ENCODE measurements at regions not wholly inside any gene's neighbourhood (a gene's known extent, or its start where the extent isn't known, plus 50 kb on each side); places are given as distances from the start of the nearest gene placed in this dataset.

- no peak overlapping the region for H2BK15ac ChIP-seq (ENCODE audit: low read length)
- no peak overlapping the region for H3K4me3 ChIP-seq (ENCODE audit: low read length in 2 of 2)
- no peaks in the 10 kb centered on the region for H3K36me3 ChIP-seq (replicated peaks in 1 of 2; ENCODE audit: control insufficient read depth in 2 of 2, insufficient read depth in 2 of 2, low read length in 2 of 2)
- no peak overlapping the region for H3K18ac ChIP-seq (ENCODE audit: low read length)
- H3K23ac ChIP-seq (ENCODE audit: low read depth, low read length, poor library complexity) = no peak overlapping the region
- no peak overlapping the region for H3K4ac ChIP-seq (ENCODE audit: low read length)
- no peak overlapping the region for H2AFZ ChIP-seq (ENCODE audit: low read length)
- no peak overlapping the region for H2BK12ac ChIP-seq (ENCODE audit: low read length)
- no peaks in the 10 kb centered on the region for H3K79me1 ChIP-seq (ENCODE audit: low read depth, low read length)
- H4K91ac ChIP-seq (ENCODE audit: low read depth, low read length, poor library complexity) = no peak overlapping the region
- H3K14ac ChIP-seq (ENCODE audit: low read length) = no peak overlapping the region
- no peak overlapping the region for H3K9ac ChIP-seq (ENCODE audit: low read depth, low read length, poor library complexity)
- no peak overlapping the region for H2AK5ac ChIP-seq (ENCODE audit: low read depth, low read length)
- H3K4me2 ChIP-seq (ENCODE audit: insufficient read depth, low read length, poor library complexity, severe bottlenecking) = no peak overlapping the region
- WGBS, 2 donors (ENCODE audit: extremely low coverage in 2 of 2, insufficient read length in 2 of 2, insufficient replicate concordance in 1 of 2) = no CpG with 5 or more reads among the region's 4 CpGs
- no peak overlapping the region for H2BK5ac ChIP-seq (ENCODE audit: low read length)
- peaks cover 3% of the 10 kb centered on the region in 2 donors for H3K9me3 ChIP-seq (replicated peaks in 1 of 2; ENCODE audit: control insufficient read depth in 2 of 2, insufficient read depth in 1 of 2, low read depth in 1 of 2, low read length in 2 of 2)
- peaks cover 0 to 9% of the 10 kb centered on the region in 2 donors for H3K4me1 ChIP-seq (ENCODE audit: control insufficient read depth in 2 of 2, insufficient read depth in 1 of 2, low read depth in 1 of 2, low read length in 2 of 2)
- H2BK120ac ChIP-seq (ENCODE audit: low read depth, low read length) = no peak overlapping the region
- H3K27me3 ChIP-seq (ENCODE audit: control insufficient read depth in 3 of 3, insufficient read depth in 3 of 3, low read depth in 1 of 3, low read length in 3 of 3) = peaks cover 0 to 4% (median 0%) of the 10 kb centered on the region in 3 experiments
- no peak overlapping the region for H4K8ac ChIP-seq (ENCODE audit: low read depth, low read length)
- no peak for DNase-seq (ENCODE audit: low spot score)
- H3K27ac ChIP-seq (replicated peaks; ENCODE audit: low read length) = no peak overlapping the region
Measured at GRCh38 chr9:90458485-90458884, 184.1 kb downstream of the DIRAS2 start.

GRCh38 chr9:90459321-90459720, 183.3 kb downstream of the DIRAS2 start:
- Histone ChIP-seq H3K9ac (ENCODE audit: low read depth, low read length, poor library complexity) (no peak overlapping the region), H2BK15ac (ENCODE audit: low read length) (no peak overlapping the region), H3K36me3 (replicated peaks in 1 of 2; ENCODE audit: control insufficient read depth in 2 of 2, insufficient read depth in 2 of 2, low read length in 2 of 2) (no peaks in the 10 kb centered on the region), H3K14ac (ENCODE audit: low read length) (no peak overlapping the region), H4K8ac (ENCODE audit: low read depth, low read length) (no peak overlapping the region), H3K4ac (ENCODE audit: low read length) (no peak overlapping the region), H3K9me3 (replicated peaks in 1 of 2; ENCODE audit: control insufficient read depth in 2 of 2, insufficient read depth in 1 of 2, low read depth in 1 of 2, low read length in 2 of 2) (peaks cover 0 to 3% of the 10 kb centered on the region in 2 donors), H2AK5ac (ENCODE audit: low read depth, low read length) (no peak overlapping the region), H3K23ac (ENCODE audit: low read depth, low read length, poor library complexity) (no peak overlapping the region), H3K18ac (ENCODE audit: low read length) (no peak overlapping the region), H2AFZ (ENCODE audit: low read length) (no peak overlapping the region), H3K4me2 (ENCODE audit: insufficient read depth, low read length, poor library complexity, severe bottlenecking) (no peak overlapping the region), H3K4me3 (ENCODE audit: low read length in 2 of 2) (no peak overlapping the region), H3K79me1 (ENCODE audit: low read depth, low read length) (no peaks in the 10 kb centered on the region), H3K27ac (replicated peaks; ENCODE audit: low read length) (no peak overlapping the region), H2BK12ac (ENCODE audit: low read length) (no peak overlapping the region), H4K91ac (ENCODE audit: low read depth, low read length, poor library complexity) (no peak overlapping the region), H2BK5ac (ENCODE audit: low read length) (no peak overlapping the region), H2BK120ac (ENCODE audit: low read depth, low read length) (no peak overlapping the region), H3K4me1 (ENCODE audit: control insufficient read depth in 2 of 2, insufficient read depth in 1 of 2, low read depth in 1 of 2, low read length in 2 of 2) (peaks cover 0 to 9% of the 10 kb centered on the region in 2 donors), H3K27me3 (ENCODE audit: control insufficient read depth in 3 of 3, insufficient read depth in 3 of 3, low read depth in 1 of 3, low read length in 3 of 3) (peaks cover 0 to under 1% (median 0%) of the 10 kb centered on the region in 3 experiments)
- no peak for DNase-seq (ENCODE audit: low spot score)
- WGBS, 2 donors (ENCODE audit: extremely low coverage in 2 of 2, insufficient read length in 2 of 2, insufficient replicate concordance in 1 of 2) = no CpG with 5 or more reads among the region's 4 CpGs

DNA sequence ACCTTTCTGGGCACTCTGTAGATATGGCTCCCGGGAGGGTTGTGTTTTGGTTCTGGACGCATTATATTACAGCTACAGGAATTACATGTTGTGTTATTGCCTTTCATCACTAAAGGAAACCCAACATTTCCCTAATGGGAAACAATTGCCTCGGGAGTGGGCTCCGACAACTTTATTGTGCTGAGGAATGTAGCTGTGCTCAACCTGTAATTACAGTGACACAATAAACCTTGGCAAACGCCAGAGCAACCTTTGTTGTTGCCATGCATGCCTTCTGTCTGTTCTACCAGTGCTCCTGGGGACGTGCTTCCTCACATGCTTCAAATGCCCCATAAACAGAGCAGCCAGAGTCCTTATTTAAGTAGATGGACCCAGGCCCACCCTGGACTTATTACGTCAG, 182.4 kb downstream of the DIRAS2 start:
- no peak overlapping the region for H3K9ac ChIP-seq (ENCODE audit: low read depth, low read length, poor library complexity)
- H2BK12ac ChIP-seq (ENCODE audit: low read length) = no peak overlapping the region
- no peak overlapping the region for H3K27ac ChIP-seq (replicated peaks; ENCODE audit: low read length)
- no peak overlapping the region for H2BK5ac ChIP-seq (ENCODE audit: low read length)
- peaks cover 0 to 9% of the 10 kb centered on the region in 2 donors for H3K4me1 ChIP-seq (ENCODE audit: control insufficient read depth in 2 of 2, insufficient read depth in 1 of 2, low read depth in 1 of 2, low read length in 2 of 2)
- no peak overlapping the region for H2AK5ac ChIP-seq (ENCODE audit: low read depth, low read length)
- no CpG with 5 or more reads among the region's 7 CpGs for WGBS, 2 donors (ENCODE audit: extremely low coverage in 2 of 2, insufficient read length in 2 of 2, insufficient replicate concordance in 1 of 2)
- H3K9me3 ChIP-seq (replicated peaks in 1 of 2; ENCODE audit: control insufficient read depth in 2 of 2, insufficient read depth in 1 of 2, low read depth in 1 of 2, low read length in 2 of 2) = peaks cover 0 to 3% of the 10 kb centered on the region in 2 donors
- no peak overlapping the region for H3K23ac ChIP-seq (ENCODE audit: low read depth, low read length, poor library complexity)
- no peak overlapping the region for H3K4ac ChIP-seq (ENCODE audit: low read length)
- H3K14ac ChIP-seq (ENCODE audit: low read length) = no peak overlapping the region
- H3K18ac ChIP-seq (ENCODE audit: low read length) = no peak overlapping the region
- no peak overlapping the region for H3K4me2 ChIP-seq (ENCODE audit: insufficient read depth, low read length, poor library complexity, severe bottlenecking)
- no peak overlapping the region for H2AFZ ChIP-seq (ENCODE audit: low read length)
- no peak overlapping the region for H4K8ac ChIP-seq (ENCODE audit: low read depth, low read length)
- H3K27me3 ChIP-seq (ENCODE audit: control insufficient read depth in 3 of 3, insufficient read depth in 3 of 3, low read depth in 1 of 3, low read length in 3 of 3) = no peaks in the 10 kb centered on the region
- H2BK15ac ChIP-seq (ENCODE audit: low read length) = no peak overlapping the region
- no peak overlapping the region for H3K4me3 ChIP-seq (ENCODE audit: low read length in 2 of 2)
- no peaks in the 10 kb centered on the region for H3K36me3 ChIP-seq (replicated peaks in 1 of 2; ENCODE audit: control insufficient read depth in 2 of 2, insufficient read depth in 2 of 2, low read length in 2 of 2)
- H3K79me1 ChIP-seq (ENCODE audit: low read depth, low read length) = no peaks in the 10 kb centered on the region
- no peak overlapping the region for H2BK120ac ChIP-seq (ENCODE audit: low read depth, low read length)
- no peak overlapping the region for H4K91ac ChIP-seq (ENCODE audit: low read depth, low read length, poor library complexity)
- no peak for DNase-seq (ENCODE audit: low spot score)

GRCh38 chr9:90464978-90465377, 177.6 kb downstream of the DIRAS2 start:
- no peaks in the 10 kb centered on the region for H3K9me3 ChIP-seq (replicated peaks in 1 of 2; ENCODE audit: control insufficient read depth in 2 of 2, insufficient read depth in 1 of 2, low read depth in 1 of 2, low read length in 2 of 2)
- H2BK12ac ChIP-seq (ENCODE audit: low read length) = no peak overlapping the region
- no peak overlapping the region for H2AFZ ChIP-seq (ENCODE audit: low read length)
- H2BK120ac ChIP-seq (ENCODE audit: low read depth, low read length) = no peak overlapping the region
- no peak overlapping the region for H3K4me2 ChIP-seq (ENCODE audit: insufficient read depth, low read length, poor library complexity, severe bottlenecking)
- no peak overlapping the region for H2BK5ac ChIP-seq (ENCODE audit: low read length)
- H4K91ac ChIP-seq (ENCODE audit: low read depth, low read length, poor library complexity) = no peak overlapping the region
- no peak overlapping the region for H3K4ac ChIP-seq (ENCODE audit: low read length)
- no peak overlapping the region for H3K23ac ChIP-seq (ENCODE audit: low read depth, low read length, poor library complexity)
- no peak overlapping the region for H3K18ac ChIP-seq (ENCODE audit: low read length)
- H4K8ac ChIP-seq (ENCODE audit: low read depth, low read length) = no peak overlapping the region
- no peak overlapping the region for H3K4me3 ChIP-seq (ENCODE audit: low read length in 2 of 2)
- H3K36me3 ChIP-seq (replicated peaks in 1 of 2; ENCODE audit: control insufficient read depth in 2 of 2, insufficient read depth in 2 of 2, low read length in 2 of 2) = no peaks in the 10 kb centered on the region
- no peaks in the 10 kb centered on the region for H3K27me3 ChIP-seq (ENCODE audit: control insufficient read depth in 3 of 3, insufficient read depth in 3 of 3, low read depth in 1 of 3, low read length in 3 of 3)
- peaks cover 5 to 7% of the 10 kb centered on the region in 2 donors for H3K4me1 ChIP-seq (ENCODE audit: control insufficient read depth in 2 of 2, insufficient read depth in 1 of 2, low read depth in 1 of 2, low read length in 2 of 2)
- no CpG with 5 or more reads among the region's 2 CpGs for WGBS, 2 donors (ENCODE audit: extremely low coverage in 2 of 2, insufficient read length in 2 of 2, insufficient replicate concordance in 1 of 2)
- DNase-seq (ENCODE audit: low spot score) = no peak
- no peak overlapping the region for H2AK5ac ChIP-seq (ENCODE audit: low read depth, low read length)
- no peak overlapping the region for H2BK15ac ChIP-seq (ENCODE audit: low read length)
- no peak overlapping the region for H3K9ac ChIP-seq (ENCODE audit: low read depth, low read length, poor library complexity)
- H3K79me1 ChIP-seq (ENCODE audit: low read depth, low read length) = no peaks in the 10 kb centered on the region
- H3K27ac ChIP-seq (replicated peaks; ENCODE audit: low read length) = no peak overlapping the region
- no peak overlapping the region for H3K14ac ChIP-seq (ENCODE audit: low read length)

Data from neuronal stem cell (in vitro differentiated cells).